ENCODE measurements at regions not wholly inside any gene's neighbourhood (a gene's known extent, or its start where the extent isn't known, plus 50 kb on each side); places are given as distances from the start of the nearest gene placed in this dataset.

GRCh38 chr15:62389885-62390790, 225.1 kb upstream of the C2CD4B start, which contains the start of gene TLN2:
TLN2 (plus strand) TSS chr15:62390550.
- H3K27ac ChIP-seq: peak within 1 kb of the TSS; percentile 31
- TF ChIP-seq CTCF (IDR thresholded peaks at IDR 0.05) (no peak), ZFX (IDR thresholded peaks at IDR 0.05; ENCODE audit: borderline replicate concordance) (no peak)

GRCh38 chr15:62390791-62391640, 225.9 kb upstream of the C2CD4B start:
- H3K27ac ChIP-seq: peak overlapping the region; percentile 31; the same call in 1 of the 2 replicates
- TF ChIP-seq CTCF (IDR thresholded peaks at IDR 0.05) (peak; percentile 11; the same call in 1 of the 2 replicates), ZFX (IDR thresholded peaks at IDR 0.05; ENCODE audit: borderline replicate concordance) (no peak)

GRCh38 chr15:62391641-62392262, 226.7 kb upstream of the C2CD4B start:
- TF ChIP-seq ZFX (IDR thresholded peaks at IDR 0.05; ENCODE audit: borderline replicate concordance): no peak
- peak; percentile 16; the same call in 1 of the 2 replicates for TF ChIP-seq CTCF (IDR thresholded peaks at IDR 0.05)

GRCh38 chr15:62392376-62392775, 227.3 kb upstream of the C2CD4B start:
- H3K27ac ChIP-seq: no peak overlapping the region
- TF ChIP-seq CTCF (IDR thresholded peaks at IDR 0.05): no peak
- no peak for TF ChIP-seq ZFX (IDR thresholded peaks at IDR 0.05; ENCODE audit: borderline replicate concordance)

More at GRCh38 chr15:62391641-62392262, 226.7 kb upstream of the C2CD4B start:
- no peak overlapping the region for H3K27ac ChIP-seq

- H3K27ac ChIP-seq: no peak overlapping the region
- TF ChIP-seq ZFX (IDR thresholded peaks at IDR 0.05; ENCODE audit: borderline replicate concordance): no peak
- TF ChIP-seq CTCF (IDR thresholded peaks at IDR 0.05): no peak
Measured at GRCh38 chr15:62393196-62393595, 228.1 kb upstream of the C2CD4B start.

- H3K27ac ChIP-seq: no peak overlapping the region
- no peak for TF ChIP-seq CTCF (IDR thresholded peaks at IDR 0.05)
Measured at GRCh38 chr15:62394079-62394478, 229.0 kb upstream of the C2CD4B start.

Measured in 22Rv1 (cell line).